Testis (tissue), 2 donors: ENCODE measurements at regions not wholly inside any gene's neighbourhood (a gene's known extent, or its start where the extent isn't known, plus 50 kb on each side); places are given as distances from the start of the nearest gene placed in this dataset.

Experiments
- DNase-seq: peaks from one replicate; pipeline ENCODE4 v3.0.0-alpha.2; 2019
- H3K27ac ChIP-seq, 2 donors: fragments of 200-600 bp; sonication (generic); one replicate each; pipeline ENCODE4 v1.5.1; 2019
- H3K27me3 ChIP-seq: fragments of 200-600 bp; sonication (generic); one replicate; pipeline ENCODE4 v1.5.1; 2019
- H3K36me3 ChIP-seq: fragments of 200-600 bp; sonication (generic); one replicate; pipeline ENCODE4 v1.5.1; 2017; ENCODE audit warnings: low read depth; ENCODE audit errors: missing control alignments
- H3K4me1 ChIP-seq: fragments of 200-600 bp; sonication (generic); one replicate; pipeline ENCODE4 v1.5.1; 2019
- H3K4me3 ChIP-seq, 2 donors: fragments of 200-600 bp; sonication (generic); one replicate each; pipeline ENCODE4 v1.5.1; 2017 to 2019
- H3K9me3 ChIP-seq: fragments of 200-600 bp; sonication (generic); one replicate; pipeline ENCODE4 v1.5.1; 2017
- CTCF ChIP-seq, 3 experiments: fragments of 450-650 bp in 2 of 3; fragments of 200-600 bp in 1 of 3; sonication (generic) in 1 of 3; IDR thresholded peaks; one replicate each; pipeline ENCODE4 v1.5.1; 2016 to 2019; ENCODE audit warnings: antibody characterized with exemption in 3 of 3, mild to moderate bottlenecking in 2 of 3, moderate library complexity in 1 of 3
- POLR2A ChIP-seq: fragments of 450-650 bp; IDR thresholded peaks from one replicate; pipeline ENCODE4 v1.6.1; 2017; ENCODE audit warnings: antibody characterized with exemption, mild to moderate bottlenecking, moderate library complexity
- WGBS, 2 donors: methylation state at CpG; one replicate each; pipeline ENCODE4 v1.1.5; 2018; 5-methylcytosine and 5-hydroxymethylcytosine counted together
- intact Hi-C: fragments of 100-400 bp; cut with DNase I; formaldehyde crosslinking; loops from one replicate; pipeline ENCODE4 v1.15.1; 2023; ENCODE audit warnings: low total_unique reads

DNA sequence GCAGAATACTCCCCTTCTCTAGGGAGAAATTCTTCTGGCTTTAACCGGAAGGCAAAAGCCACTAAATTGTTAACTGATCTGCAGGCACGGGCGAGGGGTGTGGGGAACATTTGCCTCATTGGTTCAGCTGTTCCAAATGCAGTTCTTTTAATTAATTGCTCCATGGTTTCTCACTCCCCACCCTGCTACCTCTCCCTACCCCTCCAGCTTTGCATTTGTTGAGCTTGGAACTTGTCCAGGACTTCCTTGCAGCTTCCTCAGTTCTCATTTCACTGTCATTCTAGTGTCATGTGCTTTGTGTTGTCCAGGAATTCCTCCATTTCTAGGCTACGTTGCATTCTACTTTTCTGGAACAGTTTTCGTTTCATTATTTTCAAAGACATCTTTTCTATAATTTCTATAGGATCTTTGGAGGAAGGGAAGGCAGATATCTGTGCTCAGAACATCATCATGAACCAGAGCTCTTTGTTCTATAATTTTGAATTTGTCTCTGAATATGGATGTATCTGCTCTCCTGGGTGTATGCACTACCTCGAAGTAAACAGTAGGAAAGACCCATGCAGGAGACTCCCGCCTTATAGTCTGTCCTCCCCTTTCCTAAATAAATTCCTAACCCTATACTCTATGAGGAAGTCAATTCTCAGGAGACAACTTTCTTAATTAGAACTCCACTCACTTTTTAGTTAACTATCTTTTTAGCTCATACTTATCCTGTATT lies 132.4 kb upstream of the LMO4 start:
- WGBS, 2 donors, result 72 to 80% methylated on average over 7 of the region's 7 CpGs
- no peak for TF ChIP-seq POLR2A
- no peak for TF ChIP-seq CTCF (IDR thresholded peaks at IDR 0.05)
- Histone ChIP-seq H3K36me3 (no peaks in the 10 kb centered on the region), H3K4me1 (no peaks in the 10 kb centered on the region), H3K27ac (no peak overlapping the region), H3K9me3 (no peaks in the 10 kb centered on the region), H3K4me3 (no peak overlapping the region), H3K27me3 (no peaks in the 10 kb centered on the region)
- intact Hi-C loops, result no loop called here
- DNase-seq, result no peak

DNA sequence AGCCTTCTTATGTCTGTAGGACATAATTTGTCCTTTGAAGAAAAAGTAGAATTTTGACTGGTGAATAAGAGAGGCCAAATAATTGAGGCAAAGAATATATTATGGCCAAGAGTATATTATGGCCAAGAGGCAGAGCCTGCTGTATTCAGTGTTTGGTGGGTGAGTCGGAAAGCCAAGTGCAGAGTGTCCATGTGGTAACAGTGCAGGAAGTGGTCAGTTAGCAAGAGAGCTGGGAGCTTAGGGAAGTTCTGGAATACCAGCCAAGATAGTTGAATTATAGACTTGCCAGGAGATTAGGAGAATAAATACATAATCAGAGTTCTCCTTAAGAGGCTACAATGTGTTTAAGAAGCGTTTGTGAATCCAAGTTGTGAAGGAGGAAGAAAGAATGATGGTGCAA lies 131.5 kb upstream of the LMO4 start:
- intact Hi-C loops, result no loop called here
- WGBS, 2 donors, result 32 to 55% methylated on average over 2 of the region's 2 CpGs
- TF ChIP-seq POLR2A (no peak), CTCF (IDR thresholded peaks at IDR 0.05) (no peak)

GRCh38 chr1:87197641-87198040 lies 131.0 kb upstream of the LMO4 start:
- Histone ChIP-seq H3K27me3 (no peaks in the 10 kb centered on the region), H3K4me1 (no peaks in the 10 kb centered on the region), H3K4me3 (no peak overlapping the region), H3K9me3 (no peaks in the 10 kb centered on the region), H3K27ac (no peak overlapping the region), H3K36me3 (no peaks in the 10 kb centered on the region)
- intact Hi-C loops, result no loop called here
- 75 to 79% methylated on average over 2 of the region's 2 CpGs for WGBS, 2 donors
- DNase-seq, result no peak
- no peak for TF ChIP-seq POLR2A
- TF ChIP-seq CTCF (IDR thresholded peaks at IDR 0.05), result no peak

More for the DNA sequence above, 131.5 kb upstream of the LMO4 start:
- Histone ChIP-seq H3K9me3 (no peaks in the 10 kb centered on the region), H3K27me3 (no peaks in the 10 kb centered on the region), H3K4me1 (no peaks in the 10 kb centered on the region), H3K4me3 (no peak overlapping the region), H3K27ac (no peak overlapping the region), H3K36me3 (no peaks in the 10 kb centered on the region)
- no peak for DNase-seq

GRCh38 chr1:87200875-87201638 lies 127.6 kb upstream of the LMO4 start:
- Histone ChIP-seq H3K9me3 (no peaks in the 10 kb centered on the region), H3K27me3 (no peaks in the 10 kb centered on the region), H3K36me3 (no peaks in the 10 kb centered on the region), H3K4me1 (no peaks in the 10 kb centered on the region), H3K4me3 (no peak overlapping the region), H3K27ac (no peak overlapping the region)
- no peak for DNase-seq
- 76 to 77% methylated on average over 10 of the region's 10 CpGs for WGBS, 2 donors
- TF ChIP-seq POLR2A (no peak), CTCF (IDR thresholded peaks at IDR 0.05) (no peak)
- intact Hi-C loops, result no loop called here
